ENCODE measurements at regions not wholly inside any gene's neighbourhood (a gene's known extent, or its start where the extent isn't known, plus 50 kb on each side); places are given as distances from the start of the nearest gene placed in this dataset.

DNA sequence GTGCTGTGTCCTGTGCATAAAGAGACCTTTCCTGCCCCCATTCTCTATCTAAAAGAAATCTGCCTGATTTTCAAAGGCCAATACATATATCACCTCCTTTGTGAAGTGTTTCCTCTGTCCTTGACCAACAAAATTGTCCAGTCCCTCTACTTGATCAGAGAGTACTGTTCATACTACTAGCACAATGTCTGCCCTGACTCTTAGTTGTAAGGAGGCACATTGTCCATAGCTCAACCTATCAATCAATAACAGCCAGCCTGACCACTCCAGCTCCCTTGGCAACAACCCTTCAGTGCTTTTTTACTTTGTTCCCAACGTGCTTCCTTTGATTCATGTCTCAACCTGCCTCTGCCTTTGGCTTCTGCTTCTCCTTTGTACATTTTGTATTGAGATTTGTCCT is 398.9 kb downstream of the TRIB2 start (continued):
- TF ChIP-seq PHF8 (conservative IDR thresholded peaks at IDR 0.05; ENCODE audit: low read depth, low read length) (no peak), EGR1 (IDR thresholded peaks at IDR 0.05; ENCODE audit: borderline replicate concordance, low read depth, low read length) (no peak), CHD2 (IDR thresholded peaks at IDR 0.05; ENCODE audit: low read length) (no peak), JUND (IDR thresholded peaks at IDR 0.05; ENCODE audit: low read length) (no peak), CBX5 (IDR thresholded peaks at IDR 0.05; ENCODE audit: low read depth, low read length) (no peak)

Measured in H1 (cell line).